GM19468 (cell line): ENCODE measurements at regions not wholly inside any gene's neighbourhood (a gene's known extent, or its start where the extent isn't known, plus 50 kb on each side); places are given as distances from the start of the nearest gene placed in this dataset.

ENCODE experiments used
- ATAC-seq: cut with Tn5 transposase; IDR thresholded peaks from one replicate; pipeline ENCODE4 v1.9.1; 2021; ENCODE audit warnings: mild to moderate bottlenecking, moderate library complexity, moderate number of reproducible peaks; ENCODE audit not compliant: unreplicated experiment; ENCODE audit errors: extremely low read depth

DNA sequence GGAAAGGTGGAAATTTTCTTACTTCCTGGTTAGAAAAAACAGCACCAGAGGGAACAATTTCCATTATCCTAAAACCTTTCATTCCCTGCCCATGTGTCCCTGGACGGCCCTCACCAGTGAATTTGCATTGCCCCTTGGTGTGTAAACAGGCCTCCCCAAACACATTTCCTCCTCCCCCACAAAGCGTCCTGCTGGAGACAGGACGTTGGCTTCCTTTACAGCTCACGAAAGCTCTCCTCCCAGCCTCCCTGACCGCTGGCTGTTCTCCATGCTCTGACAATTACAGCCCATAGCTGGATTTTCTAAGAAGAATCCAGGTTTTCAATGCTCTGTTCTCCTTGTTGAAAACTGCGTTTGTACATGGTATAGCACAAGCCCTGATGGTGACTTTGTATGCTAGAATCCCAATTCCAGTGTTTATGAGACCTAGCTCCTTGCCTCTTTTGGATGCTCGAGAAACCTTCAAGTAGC lies 724.2 kb upstream of the CELF2 start:
- ATAC-seq, result no peak

GRCh38 chr10:10294184-10294880 lies 723.3 kb upstream of the CELF2 start:
- no peak for ATAC-seq

- no peak for ATAC-seq
Observed at GRCh38 chr10:10294881-10295529, 722.7 kb upstream of the CELF2 start.

DNA sequence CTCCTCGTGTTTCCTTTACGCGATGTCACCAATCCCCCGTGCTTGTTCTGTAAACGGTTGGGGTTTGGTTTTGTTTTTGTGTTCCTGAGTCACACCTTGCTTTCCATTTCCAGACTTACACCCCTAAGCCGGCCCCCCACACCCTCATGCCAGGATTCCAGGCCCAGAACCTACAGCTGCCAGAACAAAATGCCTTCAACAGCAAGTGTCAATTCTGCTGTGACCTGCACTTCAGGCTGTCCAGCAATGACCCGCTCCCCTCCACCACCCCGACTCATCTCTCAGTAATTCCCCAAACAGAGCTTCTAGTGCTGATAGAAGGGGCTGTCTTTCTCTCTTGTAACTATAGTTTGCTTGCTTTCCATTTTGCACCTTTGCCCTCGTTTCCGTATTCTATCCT lies 722.1 kb upstream of the CELF2 start:
- no peak for ATAC-seq

- no peak for ATAC-seq
Observed at GRCh38 chr10:10302689-10303088, 715.0 kb upstream of the CELF2 start.

DNA sequence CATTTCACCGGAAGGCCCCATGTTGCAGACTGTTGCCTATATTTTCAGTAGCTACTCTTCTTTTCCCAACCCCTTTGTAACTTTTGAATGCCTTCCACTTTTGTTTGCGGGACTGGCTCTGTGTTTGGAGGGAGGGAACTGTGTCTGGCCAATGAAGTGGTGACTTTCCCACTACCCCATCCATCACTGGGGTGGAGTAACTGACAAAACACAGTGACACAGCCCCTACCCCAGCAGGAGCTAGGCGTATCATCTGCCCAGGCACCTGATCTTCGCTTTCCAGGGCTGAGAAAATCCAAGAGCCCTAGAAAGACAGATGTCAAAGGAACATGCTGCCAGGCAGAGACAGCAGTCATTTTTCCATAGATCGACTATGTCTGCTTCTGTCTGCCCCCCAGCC lies 710.6 kb upstream of the CELF2 start:
- ATAC-seq, result no peak

GRCh38 chr10:10307551-10307950 lies 710.1 kb upstream of the CELF2 start:
- ATAC-seq, result no peak

- ATAC-seq, result no peak
Observed at GRCh38 chr10:10310498-10310897, 707.2 kb upstream of the CELF2 start.

GRCh38 chr10:10311966-10312365 lies 705.7 kb upstream of the CELF2 start:
- ATAC-seq, result no peak

DNA sequence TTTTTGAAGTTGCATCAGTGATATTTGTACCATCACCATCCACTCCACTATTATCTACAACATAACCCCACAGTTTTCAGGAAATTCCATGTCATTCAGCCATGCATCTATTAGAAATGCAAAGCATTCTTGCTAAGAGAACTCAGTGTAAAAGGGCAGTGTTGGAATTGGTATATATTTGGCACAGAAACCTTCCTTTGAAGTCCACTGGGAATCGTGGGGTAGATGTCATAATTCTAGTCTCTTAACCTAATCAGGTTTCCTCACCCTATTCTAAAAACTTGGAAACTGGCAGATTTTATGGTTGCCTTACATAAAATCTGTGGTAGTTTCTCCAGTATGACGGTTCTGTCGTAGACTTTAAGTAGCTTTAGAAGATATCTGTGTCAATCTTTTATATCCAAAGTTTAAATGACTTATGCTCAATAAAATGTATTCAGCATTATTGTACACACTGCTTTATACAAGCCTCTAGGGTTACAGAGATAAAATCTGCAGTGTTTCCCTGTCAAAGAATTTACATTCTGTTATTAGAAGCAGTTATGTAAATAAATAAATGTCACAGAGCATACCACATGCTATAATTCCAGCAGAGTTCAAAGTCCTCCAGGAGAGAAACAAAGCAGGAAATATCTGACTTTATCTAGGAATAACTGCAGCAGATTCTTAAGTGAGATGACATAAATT lies 704.4 kb upstream of the CELF2 start:
- ATAC-seq, result no peak

GRCh38 chr10:10314626-10315025 lies 703.0 kb upstream of the CELF2 start:
- no peak for ATAC-seq

GRCh38 chr10:10315989-10316388 lies 701.7 kb upstream of the CELF2 start:
- no peak for ATAC-seq

GRCh38 chr10:10317151-10317550 lies 700.5 kb upstream of the CELF2 start:
- no peak for ATAC-seq

GRCh38 chr10:10318856-10319255 lies 698.8 kb upstream of the CELF2 start:
- ATAC-seq, result no peak

GRCh38 chr10:10320956-10321355 lies 696.7 kb upstream of the CELF2 start:
- no peak for ATAC-seq

DNA sequence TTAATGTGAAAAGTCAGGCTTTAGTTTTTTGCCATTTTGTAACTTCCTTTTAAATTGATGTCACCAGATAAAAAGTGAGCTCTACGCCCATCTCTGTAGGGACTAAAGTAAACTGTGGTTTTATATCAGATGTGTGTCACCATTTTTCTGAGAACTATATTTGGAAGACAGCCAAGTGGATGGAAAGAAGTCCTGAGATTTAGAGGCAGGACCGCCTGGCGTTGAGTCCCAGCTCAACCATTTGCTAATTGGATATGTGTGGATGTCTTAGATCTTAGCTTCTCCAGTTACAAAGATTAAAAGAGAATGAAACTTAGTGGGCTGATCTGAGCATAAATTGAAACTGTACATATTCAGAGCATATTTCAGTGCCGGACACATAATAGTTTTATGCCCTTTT lies 691.6 kb upstream of the CELF2 start:
- ATAC-seq, result no peak

DNA sequence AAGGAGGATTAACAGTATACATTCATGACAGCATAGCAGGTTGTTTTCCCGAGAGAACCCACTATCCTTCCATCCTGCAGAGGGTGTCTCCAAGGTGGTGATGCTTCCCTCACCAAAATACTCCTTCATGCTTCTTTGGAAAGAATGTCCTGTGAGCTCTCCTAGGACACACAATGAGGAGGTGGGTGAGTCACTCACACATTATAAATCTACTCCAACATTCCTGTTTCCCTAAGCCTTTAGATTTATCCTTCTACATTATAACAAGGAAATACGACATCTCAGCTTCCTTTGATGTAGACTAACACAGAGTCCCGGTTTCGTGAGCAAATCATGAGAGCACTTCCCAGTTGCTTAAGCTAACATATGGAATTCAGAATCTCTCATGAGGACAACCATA lies 689.7 kb upstream of the CELF2 start:
- ATAC-seq, result no peak

DNA sequence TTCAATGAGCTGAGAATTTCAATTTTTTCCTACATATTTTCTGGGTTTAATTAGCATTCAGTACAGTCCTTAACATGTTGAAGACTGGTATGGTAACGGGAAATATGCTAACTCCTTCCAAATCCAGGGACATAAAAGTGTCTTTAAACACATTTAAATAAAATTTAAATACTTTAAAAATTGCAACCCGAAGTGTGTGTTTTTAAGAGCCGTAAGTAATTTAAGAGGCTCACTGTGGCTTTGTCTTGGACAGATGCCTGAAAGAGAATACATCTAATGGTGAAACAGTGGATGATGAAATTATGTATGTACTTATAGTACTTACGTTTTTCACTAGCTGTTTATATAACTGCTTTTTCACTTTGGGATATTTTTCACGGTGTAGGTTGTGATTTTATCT lies 687.3 kb upstream of the CELF2 start:
- no peak for ATAC-seq

- no peak for ATAC-seq
Observed at GRCh38 chr10:10332786-10333185, 684.9 kb upstream of the CELF2 start.

DNA sequence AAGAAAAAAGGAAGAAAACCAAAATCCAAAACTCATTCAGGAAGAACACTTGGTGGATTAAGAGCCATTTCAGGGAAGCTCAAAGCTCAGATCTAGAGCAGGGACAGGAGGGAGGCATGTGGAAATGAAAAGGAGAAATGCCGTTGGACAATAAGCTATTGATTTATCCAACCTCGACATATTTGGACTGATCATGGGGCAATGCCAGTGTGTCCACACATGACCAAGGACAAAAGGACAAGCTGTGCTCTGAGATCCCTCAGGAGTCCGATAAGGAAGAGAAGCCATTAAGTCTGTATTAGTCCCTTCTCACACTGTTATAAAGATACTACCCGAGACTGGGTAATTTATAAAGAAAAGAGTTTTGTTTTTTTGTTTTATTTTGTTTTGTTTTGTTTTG lies 684.0 kb upstream of the CELF2 start:
- no peak for ATAC-seq

- no peak for ATAC-seq
Observed at GRCh38 chr10:10338339-10338738, 679.3 kb upstream of the CELF2 start.
